ENCODE measurements at regions not wholly inside any gene's neighbourhood (a gene's known extent, or its start where the extent isn't known, plus 50 kb on each side); places are given as distances from the start of the nearest gene placed in this dataset.

DNA sequence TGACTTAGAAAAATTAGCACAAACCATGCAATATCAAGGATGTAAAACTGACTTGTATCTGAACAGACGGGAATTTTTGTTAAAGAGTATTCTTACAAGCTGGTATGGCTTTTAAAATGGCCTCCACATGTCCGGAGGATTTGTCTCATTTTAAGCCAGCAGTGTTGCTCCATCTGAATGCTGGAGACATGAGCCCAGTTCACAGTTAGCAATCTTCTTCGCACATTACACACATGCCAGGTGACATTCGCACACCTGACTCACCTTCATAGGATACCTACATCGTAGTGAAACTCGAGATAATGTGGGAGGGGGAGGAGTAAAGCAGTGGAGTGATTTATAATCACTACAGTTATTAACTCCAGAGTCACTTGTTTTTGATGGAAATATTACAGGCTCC is 231.8 kb upstream of the RBBP8 start:
- no peak for TF ChIP-seq EZH2 (IDR thresholded peaks at IDR 0.05; ENCODE audit: borderline replicate concordance, low read depth, low read length, severe bottlenecking)
- TF ChIP-seq, protein P1, sequence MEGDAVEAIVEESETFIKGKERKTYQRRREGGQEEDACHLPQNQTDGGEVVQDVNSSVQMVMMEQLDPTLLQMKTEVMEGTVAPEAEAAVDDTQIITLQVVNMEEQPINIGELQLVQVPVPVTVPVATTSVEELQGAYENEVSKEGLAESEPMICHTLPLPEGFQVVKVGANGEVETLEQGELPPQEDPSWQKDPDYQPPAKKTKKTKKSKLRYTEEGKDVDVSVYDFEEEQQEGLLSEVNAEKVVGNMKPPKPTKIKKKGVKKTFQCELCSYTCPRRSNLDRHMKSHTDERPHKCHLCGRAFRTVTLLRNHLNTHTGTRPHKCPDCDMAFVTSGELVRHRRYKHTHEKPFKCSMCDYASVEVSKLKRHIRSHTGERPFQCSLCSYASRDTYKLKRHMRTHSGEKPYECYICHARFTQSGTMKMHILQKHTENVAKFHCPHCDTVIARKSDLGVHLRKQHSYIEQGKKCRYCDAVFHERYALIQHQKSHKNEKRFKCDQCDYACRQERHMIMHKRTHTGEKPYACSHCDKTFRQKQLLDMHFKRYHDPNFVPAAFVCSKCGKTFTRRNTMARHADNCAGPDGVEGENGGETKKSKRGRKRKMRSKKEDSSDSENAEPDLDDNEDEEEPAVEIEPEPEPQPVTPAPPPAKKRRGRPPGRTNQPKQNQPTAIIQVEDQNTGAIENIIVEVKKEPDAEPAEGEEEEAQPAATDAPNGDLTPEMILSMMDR (IDR thresholded peaks at IDR 0.05; ENCODE audit: borderline replicate concordance, extremely low read depth, low read length, poor library complexity, severe bottlenecking) = no peak

All from DND-41 (cell line).